Kidney glomerular epithelial cell (primary cell): ENCODE measurements at regions not wholly inside any gene's neighbourhood (a gene's known extent, or its start where the extent isn't known, plus 50 kb on each side); places are given as distances from the start of the nearest gene placed in this dataset.

Experiments
- DNase-seq: peaks from one replicate; lab custom pipeline; 2025; lab: John Stamatoyannopoulos, UW

DNA sequence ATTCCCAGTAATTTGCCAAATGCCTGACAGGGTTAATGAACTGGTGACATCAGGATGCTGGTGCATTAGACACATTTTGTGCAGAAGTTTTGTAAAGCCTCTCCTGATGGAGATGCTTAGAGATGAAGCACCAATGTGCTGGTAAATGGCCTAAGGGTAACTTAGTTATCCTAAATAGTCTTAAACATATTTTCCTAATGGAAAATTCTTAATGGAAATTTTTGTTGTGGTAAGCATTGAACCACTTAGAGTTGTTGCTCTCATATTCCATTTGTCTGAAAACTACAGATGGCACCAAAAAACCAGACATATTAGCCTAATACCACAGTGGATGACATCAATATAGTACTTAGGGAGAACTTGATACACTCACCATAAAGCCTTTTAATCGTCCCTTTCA, 154.5 kb upstream of the ANK2 start:
- no peak for DNase-seq

- peak; percentile 52 for DNase-seq
These were observed 153.4 kb upstream of the ANK2 start for GRCh38 chr4:112895811-112896608.

- DNase-seq: no peak
These were observed 152.8 kb upstream of the ANK2 start for GRCh38 chr4:112896609-112897190.

DNA sequence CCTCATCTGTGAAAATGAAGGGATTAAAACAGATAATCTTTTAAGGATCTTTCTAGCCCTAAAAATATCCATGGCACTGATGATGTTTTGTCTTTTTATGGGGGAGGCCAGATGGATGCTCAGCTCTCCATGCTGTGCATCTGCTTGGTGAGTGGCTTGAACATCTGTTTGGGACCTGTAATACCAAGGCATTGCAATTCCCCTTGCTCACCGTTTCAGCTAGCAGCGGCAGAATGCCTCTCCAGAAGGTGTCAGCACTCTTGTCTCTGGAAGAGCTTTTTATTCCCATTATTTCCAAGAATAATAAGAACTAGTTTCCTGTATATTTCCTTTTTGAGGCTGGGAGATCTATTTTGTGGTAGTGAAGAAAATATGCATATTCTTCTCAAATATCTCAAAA, 151.9 kb upstream of the ANK2 start:
- DNase-seq: no peak

DNA sequence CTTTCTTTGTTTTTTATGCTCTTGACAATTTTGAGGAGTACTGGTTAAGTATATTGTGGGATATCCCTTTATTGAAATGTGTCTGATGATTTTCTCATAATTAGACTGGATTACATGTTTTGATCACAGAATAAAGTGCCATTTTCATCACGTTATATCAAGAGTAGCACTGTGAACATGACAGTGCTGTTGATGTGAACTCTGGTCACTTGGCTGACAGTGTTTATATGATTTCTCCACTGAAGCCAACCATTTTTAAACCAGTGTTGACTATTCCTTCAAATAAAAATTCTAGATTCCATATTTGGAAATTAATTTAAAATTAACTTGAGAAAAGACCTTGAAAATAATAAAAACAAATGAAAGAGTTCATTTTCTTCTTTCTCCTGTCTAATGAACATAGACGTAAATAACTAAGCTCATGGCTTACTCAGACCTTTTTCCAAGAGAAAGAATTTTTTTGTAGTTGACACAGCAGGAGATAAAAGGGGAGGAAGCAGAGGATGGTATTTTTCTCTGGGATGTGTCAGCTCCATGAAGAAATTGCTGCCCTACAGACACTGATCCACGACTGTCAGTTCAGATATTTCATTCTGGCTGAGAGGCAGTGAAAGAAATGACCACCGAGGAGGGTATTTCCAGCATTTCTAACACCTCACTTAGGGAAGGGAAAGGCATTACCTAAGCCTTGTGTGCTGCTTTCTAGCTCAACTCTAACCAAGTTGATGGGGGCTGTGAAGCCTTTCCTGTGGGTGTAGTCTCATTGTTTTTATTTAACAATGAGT, 150.9 kb upstream of the ANK2 start:
- peak; percentile 75 for DNase-seq

GRCh38 chr4:112900416-112900815, 149.0 kb upstream of the ANK2 start:
- no peak for DNase-seq

- no peak for DNase-seq
These were observed 147.5 kb upstream of the ANK2 start for GRCh38 chr4:112901962-112902411.

- DNase-seq: no peak
These were observed 143.7 kb upstream of the ANK2 start for GRCh38 chr4:112905728-112906127.

GRCh38 chr4:112908511-112908910, 140.9 kb upstream of the ANK2 start:
- no peak for DNase-seq

- DNase-seq: peak; percentile 1
These were observed 139.2 kb upstream of the ANK2 start for GRCh38 chr4:112910109-112910736.

- DNase-seq: no peak
These were observed 132.6 kb upstream of the ANK2 start for GRCh38 chr4:112916868-112917267.

DNA sequence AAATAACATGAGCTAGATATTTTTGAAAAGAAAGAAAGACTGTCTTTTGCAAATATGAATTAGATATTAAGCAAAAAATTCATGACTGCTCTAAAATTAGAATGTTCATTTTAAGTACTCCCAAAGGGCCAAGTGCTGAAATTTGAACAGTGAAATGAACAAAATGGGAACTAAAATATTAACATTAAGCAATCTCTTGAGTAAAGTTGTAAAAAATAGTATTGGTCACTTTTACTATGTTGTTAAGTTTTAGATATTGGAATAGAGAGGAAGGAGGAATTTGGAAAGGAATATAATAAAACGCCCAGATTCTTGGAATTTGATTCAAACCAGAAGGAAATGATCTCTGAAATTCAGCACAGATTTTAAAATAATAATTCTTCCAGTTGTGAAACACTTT, 125.9 kb upstream of the ANK2 start:
- no peak for DNase-seq

DNA sequence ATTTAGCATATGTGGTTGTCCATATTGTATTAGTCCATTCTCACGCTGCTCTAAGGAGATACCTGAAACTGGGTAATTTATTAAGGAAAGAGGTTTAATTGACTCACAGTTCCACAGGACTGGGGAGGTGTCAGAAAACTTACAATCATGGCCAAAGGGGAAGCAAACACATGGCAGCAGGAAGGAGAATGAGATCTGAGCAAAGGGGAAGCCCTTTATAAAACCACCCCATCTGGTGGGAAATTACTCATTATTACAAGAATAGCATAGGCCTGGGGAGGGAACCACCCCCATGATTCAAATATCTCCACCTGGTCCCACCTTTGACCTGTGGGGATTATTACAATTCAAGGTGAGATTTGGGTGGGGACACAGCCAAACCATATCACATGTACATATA, 122.6 kb upstream of the ANK2 start:
- DNase-seq: no peak

GRCh38 chr4:112927544-112927943, 121.9 kb upstream of the ANK2 start:
- DNase-seq: peak; percentile 2

GRCh38 chr4:112931001-112931400, 118.5 kb upstream of the ANK2 start:
- DNase-seq: no peak

DNA sequence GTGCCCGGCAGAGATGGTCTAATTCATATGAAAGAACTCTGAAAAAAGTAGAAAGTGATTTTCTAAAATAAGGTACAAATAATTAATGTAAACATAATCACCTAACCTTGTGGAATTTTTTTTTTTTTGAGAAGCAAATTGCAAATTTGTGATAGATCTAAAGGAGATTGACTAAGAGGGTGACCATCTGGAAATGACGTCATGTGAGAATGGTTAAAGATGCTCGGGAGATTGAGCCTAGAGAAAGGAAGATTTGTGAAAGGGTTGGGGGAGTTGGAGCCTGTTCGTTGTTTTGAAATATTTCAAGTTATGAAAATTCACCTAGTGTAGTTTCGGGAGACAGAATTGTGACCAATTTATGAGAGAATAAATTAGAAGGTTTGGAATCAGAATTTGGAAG, 115.7 kb upstream of the ANK2 start:
- no peak for DNase-seq

DNA sequence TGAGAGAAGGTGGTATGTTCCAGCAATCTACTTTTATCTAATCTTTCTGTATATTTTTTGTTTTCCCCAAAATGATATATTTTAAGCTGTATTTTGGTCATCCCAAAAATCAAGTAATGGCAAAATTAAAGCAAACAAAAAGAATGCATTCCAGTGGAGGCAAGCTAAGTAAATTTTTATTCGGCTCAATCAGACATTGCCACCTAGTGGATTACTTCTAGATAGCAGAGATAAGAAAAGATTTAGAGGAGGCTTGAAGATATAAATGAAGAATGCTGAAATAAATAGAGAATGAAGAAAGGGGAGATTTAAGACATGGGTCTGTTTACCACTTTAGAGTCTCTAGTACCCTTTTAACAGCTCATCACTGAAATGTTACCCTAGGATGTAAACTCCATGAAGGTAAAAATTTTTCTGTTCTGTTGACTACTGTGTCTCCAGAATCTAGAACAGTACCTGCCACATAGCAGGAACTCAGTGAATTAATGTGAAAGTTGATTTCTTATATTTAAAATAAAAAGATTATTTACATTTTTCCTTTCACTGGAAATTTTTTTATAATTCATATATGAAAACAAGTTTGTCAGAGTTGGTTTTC, 110.9 kb upstream of the ANK2 start:
- peak; percentile 52 for DNase-seq

DNA sequence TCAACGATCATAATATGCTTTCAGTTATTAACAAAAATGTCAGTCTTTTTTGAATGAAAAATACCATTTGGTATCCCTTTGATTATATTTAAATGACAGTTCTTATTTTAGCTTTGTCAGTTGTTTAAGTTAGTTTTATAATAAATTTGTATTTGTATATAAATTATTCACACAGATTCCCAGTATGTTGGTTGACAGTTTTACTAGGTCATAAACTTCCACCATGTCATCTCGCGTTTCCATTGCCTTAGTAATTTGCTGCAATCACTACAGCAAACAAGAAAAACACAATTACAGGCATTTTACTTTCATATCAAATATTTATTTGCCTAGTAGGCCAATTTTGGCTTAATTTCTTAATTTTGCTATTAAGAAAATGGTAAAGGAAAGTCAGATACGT, 109.6 kb upstream of the ANK2 start:
- DNase-seq: no peak

DNA sequence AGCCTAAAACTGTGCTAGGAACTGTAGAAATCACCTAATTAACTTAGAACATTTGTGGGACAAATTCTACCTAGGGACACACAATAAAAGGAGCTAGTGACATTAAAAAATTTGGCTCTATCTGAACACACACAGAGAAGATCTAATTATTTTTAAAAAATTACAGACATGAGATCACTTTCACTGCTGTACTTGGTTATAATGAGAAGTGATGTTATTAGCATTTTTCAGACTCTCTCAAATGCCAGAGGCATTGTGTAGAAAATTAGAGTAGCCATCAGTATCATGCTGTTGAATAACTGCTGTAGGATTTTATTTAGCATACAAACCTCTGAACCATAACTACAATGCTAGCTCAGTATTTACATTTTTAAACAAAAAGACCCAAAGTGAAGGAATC, 109.1 kb upstream of the ANK2 start:
- DNase-seq: no peak

DNA sequence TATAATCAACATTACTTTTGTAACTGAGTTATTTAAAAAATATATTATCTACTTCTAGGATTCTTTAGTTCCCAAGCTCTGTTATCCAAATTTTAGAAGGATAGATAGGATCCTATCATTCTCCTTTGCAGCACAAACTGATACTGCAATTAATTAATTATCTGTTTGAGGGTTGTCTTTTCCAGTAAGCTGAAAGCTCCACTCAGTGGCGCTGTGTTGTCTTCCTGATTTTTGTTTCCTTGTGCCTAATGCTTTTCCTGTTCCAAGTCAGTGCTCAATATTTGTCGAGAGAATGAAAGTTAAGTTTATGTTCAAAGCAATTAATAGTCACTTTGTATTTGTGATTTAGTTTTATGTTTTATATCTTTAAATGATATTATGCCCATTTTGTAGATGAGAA, 107.4 kb upstream of the ANK2 start:
- no peak for DNase-seq

DNA sequence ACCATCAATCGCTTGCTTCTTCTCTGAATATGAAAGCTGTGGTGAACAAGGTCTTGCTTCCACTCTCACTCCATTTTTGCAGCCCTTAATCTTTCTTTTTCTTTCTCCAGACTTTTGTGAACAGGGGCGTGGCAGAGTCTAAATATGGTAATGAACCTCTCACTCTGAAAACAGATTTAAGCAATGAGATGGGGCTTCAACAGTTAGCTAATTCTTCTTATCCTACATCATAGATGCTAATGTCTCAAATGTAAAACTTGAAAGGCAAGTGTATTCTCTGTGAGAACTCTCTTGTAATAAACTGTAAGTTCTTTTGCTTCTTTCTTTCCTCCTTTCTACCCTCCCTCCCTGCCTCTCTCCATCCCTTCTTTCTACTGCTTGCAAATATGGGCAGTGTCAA, 106.5 kb upstream of the ANK2 start:
- no peak for DNase-seq

DNA sequence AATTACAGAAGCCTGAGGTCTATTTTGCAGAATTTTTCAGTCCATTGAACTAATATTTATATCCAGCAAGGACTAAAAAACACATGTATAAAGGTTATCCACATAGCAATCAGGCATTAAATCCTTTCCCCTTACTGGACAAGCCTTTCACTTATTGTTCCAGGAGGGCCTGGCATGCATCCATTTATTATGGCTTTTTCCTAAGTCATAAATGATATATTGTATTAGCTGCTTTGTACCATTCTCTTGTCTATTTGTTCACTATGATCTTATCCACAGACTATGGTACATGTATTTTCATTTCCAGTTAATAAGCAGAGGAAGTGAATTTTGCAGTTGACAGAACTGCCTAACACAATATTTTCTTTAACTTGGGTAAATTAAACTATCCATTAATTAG, 105.4 kb upstream of the ANK2 start:
- no peak for DNase-seq
